Liver (tissue), 7 donors: ENCODE measurements at regions not wholly inside any gene's neighbourhood (a gene's known extent, or its start where the extent isn't known, plus 50 kb on each side); places are given as distances from the start of the nearest gene placed in this dataset.

ENCODE experiments used
- DNase-seq: peaks from one replicate; pipeline ENCODE4 v3.0.0-alpha.2; 2017; ENCODE audit warnings: low spot score
- H3K27ac ChIP-seq, 2 donors: one replicate each; pipeline ENCODE4 v1.7.0; 2013; ENCODE audit warnings: inconsistent platforms in 2 of 2, low read length in 2 of 2, control low read depth in 1 of 2, low read depth in 1 of 2, mild to moderate bottlenecking in 1 of 2
- H3K27me3 ChIP-seq, 4 donors: one replicate each; pipeline versions ENCODE4 v1.6.1 to v1.7.0; 2013; ENCODE audit warnings: low read length in 3 of 4, inconsistent platforms in 1 of 4, mild to moderate bottlenecking in 1 of 4, moderate library complexity in 1 of 4; ENCODE audit not compliant: control insufficient read depth in 4 of 4, insufficient read depth in 4 of 4
- H3K36me3 ChIP-seq, 4 donors: one replicate each; pipeline versions ENCODE4 v1.6.1 to v1.7.0; 2013; ENCODE audit warnings: low read length in 3 of 4, mild to moderate bottlenecking in 3 of 4, low read depth in 1 of 4, moderate library complexity in 1 of 4; ENCODE audit not compliant: control insufficient read depth in 4 of 4, insufficient read depth in 3 of 4
- H3K4me1 ChIP-seq, 4 donors: one replicate each; pipeline versions ENCODE4 v1.6.1 to v1.7.0; 2013; ENCODE audit warnings: low read length in 3 of 4, mild to moderate bottlenecking in 3 of 4, moderate library complexity in 1 of 4; ENCODE audit not compliant: control insufficient read depth in 4 of 4, insufficient read depth in 4 of 4
- H3K4me3 ChIP-seq, 3 donors: one replicate each; pipeline versions ENCODE4 v1.6.1 to v1.7.0; 2013; ENCODE audit warnings: low read length in 3 of 3, control low read depth in 1 of 3, low read depth in 1 of 3, mild to moderate bottlenecking in 1 of 3
- H3K9ac ChIP-seq, 2 donors: one replicate each; pipeline ENCODE4 v1.7.0; 2013; ENCODE audit warnings: low read length in 2 of 2, mild to moderate bottlenecking in 2 of 2, moderate library complexity in 2 of 2, control low read depth in 1 of 2, low read depth in 1 of 2
- H3K9me3 ChIP-seq, 4 donors: one replicate each; pipeline versions ENCODE4 v1.6.1 to v1.7.0; 2013; ENCODE audit warnings: low read length in 3 of 4; ENCODE audit not compliant: control insufficient read depth in 4 of 4
- EGR1 ChIP-seq, 2 donors: IDR thresholded peaks; 2 replicates each; pipeline ENCODE4 v1.6.1; 2016 to 2018; ENCODE audit warnings: antibody characterized with exemption in 2 of 2, low read depth in 2 of 2
- FOXA2 ChIP-seq: IDR thresholded peaks from 2 replicates; pipeline ENCODE4 v1.6.1; 2016; ENCODE audit warnings: antibody characterized with exemption
- GABPA ChIP-seq, 2 donors: IDR thresholded peaks in 1 of 2; conservative IDR thresholded peaks in 1 of 2; 2 replicates each; pipeline ENCODE4 v1.6.1; 2016; ENCODE audit warnings: antibody characterized with exemption in 2 of 2, mild to moderate bottlenecking in 1 of 2, moderate library complexity in 1 of 2
- HNF4A ChIP-seq, 2 donors: conservative IDR thresholded peaks; 2 replicates each; pipeline ENCODE4 v1.6.1; 2016; ENCODE audit warnings: antibody characterized with exemption in 2 of 2, mild to moderate bottlenecking in 2 of 2
- HNF4G ChIP-seq: IDR thresholded peaks from 2 replicates; pipeline ENCODE4 v1.6.1; 2016; ENCODE audit warnings: antibody characterized with exemption
- JUND ChIP-seq, 2 donors: IDR thresholded peaks; 2 replicates each; pipeline ENCODE4 v1.6.1; 2016; ENCODE audit warnings: antibody characterized with exemption in 2 of 2
- MAX ChIP-seq: IDR thresholded peaks from 2 replicates; pipeline ENCODE4 v1.6.1; 2016; ENCODE audit warnings: antibody characterized with exemption
- NR2F2 ChIP-seq: IDR thresholded peaks from 2 replicates; pipeline ENCODE4 v1.6.1; 2016; ENCODE audit warnings: antibody characterized with exemption
- REST ChIP-seq: IDR thresholded peaks from 2 replicates; pipeline ENCODE4 v1.6.1; 2016; ENCODE audit warnings: antibody characterized with exemption, mild to moderate bottlenecking
- SP1 ChIP-seq: IDR thresholded peaks from 2 replicates; pipeline ENCODE4 v1.6.1; 2018; ENCODE audit warnings: antibody characterized with exemption, mild to moderate bottlenecking
- TAF1 ChIP-seq: conservative IDR thresholded peaks from 2 replicates; pipeline ENCODE4 v1.6.1; 2016; ENCODE audit warnings: antibody characterized with exemption, mild to moderate bottlenecking
- YY1 ChIP-seq: IDR thresholded peaks from 2 replicates; pipeline ENCODE4 v1.6.1; 2016; ENCODE audit warnings: antibody characterized with exemption, mild to moderate bottlenecking
- ZBTB33 ChIP-seq: IDR thresholded peaks from 2 replicates; pipeline ENCODE4 v1.6.1; 2016; ENCODE audit warnings: antibody characterized with exemption
- WGBS: extraction: QIAGEN DNeasy Blood & Tissue Kit; methylation state at CpG from one replicate; pipeline ENCODE4 v1.1.7; 2013; 5-methylcytosine and 5-hydroxymethylcytosine counted together
- donor health status: healthy.
- donor health status: healthy.
- donor health status: healthy.
- donor health status: healthy.

- no peak for DNase-seq
These were observed 117.4 kb upstream of the RAB3GAP2 start for GRCh38 chr1:220389634-220390033.

GRCh38 chr1:220386494-220387195 lies 114.4 kb upstream of the RAB3GAP2 start:
- TF ChIP-seq JUND (IDR thresholded peaks at IDR 0.05): no peak
- TF ChIP-seq NR2F2: no peak
- TF ChIP-seq YY1: no peak
- TF ChIP-seq ZBTB33: no peak
- TF ChIP-seq FOXA2: no peak
- TF ChIP-seq TAF1: no peak
- TF ChIP-seq MAX: no peak
- no peak for TF ChIP-seq REST
- TF ChIP-seq HNF4G: no peak
- no peak for TF ChIP-seq GABPA (IDR thresholded peaks at IDR 0.05 in 1 of 2, conservative IDR thresholded peaks at IDR 0.05 in 1 of 2)
- DNase-seq: no peak
- no peaks in the 10 kb centered on the region for H3K4me1 ChIP-seq
- H3K4me3 ChIP-seq: no peak overlapping the region
- 50% methylated on average over 3 of the region's 3 CpGs for WGBS
- H3K9me3 ChIP-seq: no peaks in the 10 kb centered on the region
- H3K27me3 ChIP-seq: peaks cover 0 to under 1% (median 0%) of the 10 kb centered on the region in 4 donors
- H3K9ac ChIP-seq: no peak overlapping the region
- H3K36me3 ChIP-seq: no peaks in the 10 kb centered on the region
- no peak overlapping the region for H3K27ac ChIP-seq

More at GRCh38 chr1:220389634-220390033, 117.4 kb upstream of the RAB3GAP2 start:
- Histone ChIP-seq H3K4me3 (no peak overlapping the region), H3K27me3 (peaks cover 0 to 2% (median 0%) of the 10 kb centered on the region in 4 donors), H3K36me3 (no peaks in the 10 kb centered on the region), H3K4me1 (no peaks in the 10 kb centered on the region), H3K9ac (no peak overlapping the region), H3K9me3 (no peaks in the 10 kb centered on the region), H3K27ac (no peak overlapping the region)
- WGBS: 90% methylated on average over 5 of the region's 5 CpGs
- no peak for TF ChIP-seq HNF4G
- TF ChIP-seq GABPA (IDR thresholded peaks at IDR 0.05 in 1 of 2, conservative IDR thresholded peaks at IDR 0.05 in 1 of 2): no peak
- TF ChIP-seq EGR1 (IDR thresholded peaks at IDR 0.05; ENCODE audit: low read depth in 2 of 2): no peak
- no peak for TF ChIP-seq JUND (IDR thresholded peaks at IDR 0.05)
- TF ChIP-seq MAX: no peak
- no peak for TF ChIP-seq ZBTB33
- TF ChIP-seq SP1: no peak
- no peak for TF ChIP-seq HNF4A (conservative IDR thresholded peaks at IDR 0.05)
